ENCODE measurements at regions not wholly inside any gene's neighbourhood (a gene's known extent, or its start where the extent isn't known, plus 50 kb on each side); places are given as distances from the start of the nearest gene placed in this dataset.

DNA sequence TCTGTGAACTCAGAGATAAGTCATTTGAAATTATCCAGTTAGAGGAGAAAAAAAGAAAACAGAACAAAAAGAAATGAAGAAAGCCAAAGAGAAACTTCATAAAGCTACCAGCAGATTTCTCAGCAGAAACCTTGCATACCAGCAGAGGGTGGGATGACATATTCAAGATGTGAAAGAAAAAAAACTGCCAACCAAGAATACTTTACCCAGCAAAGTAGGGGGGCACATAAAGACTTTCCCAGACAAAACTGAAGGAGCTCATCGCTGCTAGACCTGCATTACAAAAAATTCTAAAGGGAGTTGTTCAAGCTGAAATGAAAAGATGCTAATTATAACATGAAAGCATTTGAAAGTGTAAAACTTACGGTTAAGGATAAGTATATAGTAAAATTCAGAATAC lies 246.3 kb downstream of the FNDC1 start:
- TF ChIP-seq, protein P1, sequence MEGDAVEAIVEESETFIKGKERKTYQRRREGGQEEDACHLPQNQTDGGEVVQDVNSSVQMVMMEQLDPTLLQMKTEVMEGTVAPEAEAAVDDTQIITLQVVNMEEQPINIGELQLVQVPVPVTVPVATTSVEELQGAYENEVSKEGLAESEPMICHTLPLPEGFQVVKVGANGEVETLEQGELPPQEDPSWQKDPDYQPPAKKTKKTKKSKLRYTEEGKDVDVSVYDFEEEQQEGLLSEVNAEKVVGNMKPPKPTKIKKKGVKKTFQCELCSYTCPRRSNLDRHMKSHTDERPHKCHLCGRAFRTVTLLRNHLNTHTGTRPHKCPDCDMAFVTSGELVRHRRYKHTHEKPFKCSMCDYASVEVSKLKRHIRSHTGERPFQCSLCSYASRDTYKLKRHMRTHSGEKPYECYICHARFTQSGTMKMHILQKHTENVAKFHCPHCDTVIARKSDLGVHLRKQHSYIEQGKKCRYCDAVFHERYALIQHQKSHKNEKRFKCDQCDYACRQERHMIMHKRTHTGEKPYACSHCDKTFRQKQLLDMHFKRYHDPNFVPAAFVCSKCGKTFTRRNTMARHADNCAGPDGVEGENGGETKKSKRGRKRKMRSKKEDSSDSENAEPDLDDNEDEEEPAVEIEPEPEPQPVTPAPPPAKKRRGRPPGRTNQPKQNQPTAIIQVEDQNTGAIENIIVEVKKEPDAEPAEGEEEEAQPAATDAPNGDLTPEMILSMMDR (IDR thresholded peaks at IDR 0.05): no peak
- TF ChIP-seq POLR2AphosphoS5 (IDR thresholded peaks at IDR 0.05): no peak
- TF ChIP-seq POLR2A (IDR thresholded peaks at IDR 0.05): no peak

Measured in transverse colon (tissue), 4 donors.